ENCODE measurements at regions not wholly inside any gene's neighbourhood (a gene's known extent, or its start where the extent isn't known, plus 50 kb on each side); places are given as distances from the start of the nearest gene placed in this dataset.

DNA sequence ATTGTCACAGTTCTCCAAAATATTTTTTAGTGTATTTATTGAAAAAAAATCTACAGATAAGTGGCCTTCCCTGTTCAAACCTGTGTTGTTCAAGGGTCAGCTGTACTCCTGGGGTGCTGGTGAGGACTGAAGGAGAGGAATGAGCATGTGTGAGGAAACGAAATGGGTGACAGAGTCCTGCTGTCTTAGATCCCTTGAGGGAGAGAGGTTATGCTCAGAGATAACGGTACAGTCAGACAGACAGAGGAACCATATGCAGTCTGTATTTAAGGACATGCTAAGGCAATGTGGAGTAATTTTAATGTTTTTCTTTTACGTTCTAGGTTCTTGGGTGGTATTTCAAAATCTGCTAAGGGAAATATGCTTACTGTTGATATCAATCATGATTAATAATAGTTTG is 352.9 kb upstream of the RGS6 start:
- Histone ChIP-seq H3K4me1 (peaks cover 0 to 24% (median 6%) of the 10 kb centered on the region in 3 donors), H3K27me3 (no peaks in the 10 kb centered on the region), H3K9me3 (no peaks in the 10 kb centered on the region), H3K4me3 (no peak overlapping the region), H3K36me3 (no peaks in the 10 kb centered on the region), H3K27ac (no peak overlapping the region)
- TF ChIP-seq EP300 (IDR thresholded peaks at IDR 0.05) (no peak), POLR2AphosphoS5 (IDR thresholded peaks at IDR 0.05) (no peak), POLR2A (IDR thresholded peaks at IDR 0.05) (no peak)
- TF ChIP-seq, protein P1, sequence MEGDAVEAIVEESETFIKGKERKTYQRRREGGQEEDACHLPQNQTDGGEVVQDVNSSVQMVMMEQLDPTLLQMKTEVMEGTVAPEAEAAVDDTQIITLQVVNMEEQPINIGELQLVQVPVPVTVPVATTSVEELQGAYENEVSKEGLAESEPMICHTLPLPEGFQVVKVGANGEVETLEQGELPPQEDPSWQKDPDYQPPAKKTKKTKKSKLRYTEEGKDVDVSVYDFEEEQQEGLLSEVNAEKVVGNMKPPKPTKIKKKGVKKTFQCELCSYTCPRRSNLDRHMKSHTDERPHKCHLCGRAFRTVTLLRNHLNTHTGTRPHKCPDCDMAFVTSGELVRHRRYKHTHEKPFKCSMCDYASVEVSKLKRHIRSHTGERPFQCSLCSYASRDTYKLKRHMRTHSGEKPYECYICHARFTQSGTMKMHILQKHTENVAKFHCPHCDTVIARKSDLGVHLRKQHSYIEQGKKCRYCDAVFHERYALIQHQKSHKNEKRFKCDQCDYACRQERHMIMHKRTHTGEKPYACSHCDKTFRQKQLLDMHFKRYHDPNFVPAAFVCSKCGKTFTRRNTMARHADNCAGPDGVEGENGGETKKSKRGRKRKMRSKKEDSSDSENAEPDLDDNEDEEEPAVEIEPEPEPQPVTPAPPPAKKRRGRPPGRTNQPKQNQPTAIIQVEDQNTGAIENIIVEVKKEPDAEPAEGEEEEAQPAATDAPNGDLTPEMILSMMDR (IDR thresholded peaks at IDR 0.05), result no peak
- 88 to 94% methylated on average over 3 of the region's 3 CpGs for WGBS, 2 donors (ENCODE audit: low coverage in 1 of 2)
- ATAC-seq, result no peak

DNA sequence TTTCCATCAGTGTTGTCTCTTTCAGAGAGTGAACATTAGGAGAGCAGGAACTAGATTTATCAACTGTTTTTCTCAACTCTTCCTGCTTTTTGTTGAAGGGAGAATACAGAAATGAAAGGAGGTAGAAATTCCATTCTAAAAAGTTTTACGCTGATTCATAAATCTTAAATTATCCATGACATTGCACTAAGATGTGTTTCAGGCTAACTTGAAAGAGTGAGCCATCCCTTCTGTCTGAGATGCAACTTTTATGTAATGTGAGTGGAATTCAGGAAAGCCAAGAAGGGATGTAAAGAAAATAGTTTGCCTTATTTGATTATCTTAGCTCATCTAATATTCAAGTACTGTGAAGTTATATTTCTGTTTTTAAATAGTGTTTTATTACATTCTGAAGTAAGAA is 349.5 kb upstream of the RGS6 start:
- Histone ChIP-seq H3K27me3 (no peaks in the 10 kb centered on the region), H3K36me3 (no peaks in the 10 kb centered on the region), H3K27ac (no peak overlapping the region), H3K4me3 (no peak overlapping the region), H3K9me3 (no peaks in the 10 kb centered on the region), H3K4me1 (peaks cover 0 to 30% (median 0%) of the 10 kb centered on the region in 3 donors)
- ATAC-seq, result no peak
- TF ChIP-seq EP300 (IDR thresholded peaks at IDR 0.05) (no peak), POLR2A (IDR thresholded peaks at IDR 0.05) (no peak), POLR2AphosphoS5 (IDR thresholded peaks at IDR 0.05) (no peak)
- TF ChIP-seq, protein P1 (IDR thresholded peaks at IDR 0.05), result no peak
- 81 to 83% methylated on average over 1 of the region's 1 CpG for WGBS, 2 donors (ENCODE audit: low coverage in 1 of 2)

DNA sequence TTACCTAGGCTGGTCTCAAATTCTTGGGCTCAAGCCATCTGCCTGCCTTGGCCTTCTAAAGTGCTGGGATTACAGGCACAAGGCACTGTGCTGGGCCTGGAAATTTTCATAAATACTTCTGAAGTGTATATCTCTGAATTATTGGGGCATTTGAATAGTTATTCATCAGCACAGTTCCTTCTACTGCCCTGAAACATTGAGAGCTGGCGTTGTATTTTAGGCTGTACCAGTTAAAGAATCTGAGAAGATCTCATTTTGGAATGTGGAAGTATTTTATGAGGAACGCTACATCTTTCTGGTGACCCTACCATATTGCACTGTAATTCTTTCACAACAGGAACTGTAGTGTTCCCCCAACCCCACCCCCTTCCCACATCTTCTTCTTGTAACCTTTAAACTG is 349.0 kb upstream of the RGS6 start:
- peaks cover 0 to 30% (median 0%) of the 10 kb centered on the region in 3 donors for H3K4me1 ChIP-seq
- H3K27ac ChIP-seq, result no peak overlapping the region
- no peak for ATAC-seq
- no peak for TF ChIP-seq POLR2AphosphoS5 (IDR thresholded peaks at IDR 0.05)
- no peak for TF ChIP-seq POLR2A (IDR thresholded peaks at IDR 0.05)
- no peak for TF ChIP-seq EP300 (IDR thresholded peaks at IDR 0.05)
- TF ChIP-seq, protein P1 (IDR thresholded peaks at IDR 0.05), result no peak
- 33 to 64% methylated on average over 2 of the region's 2 CpGs for WGBS, 2 donors (ENCODE audit: low coverage in 1 of 2)
- H3K4me3 ChIP-seq, result no peak overlapping the region
- no peaks in the 10 kb centered on the region for H3K27me3 ChIP-seq
- H3K36me3 ChIP-seq, result no peaks in the 10 kb centered on the region
- H3K9me3 ChIP-seq, result no peaks in the 10 kb centered on the region

DNA sequence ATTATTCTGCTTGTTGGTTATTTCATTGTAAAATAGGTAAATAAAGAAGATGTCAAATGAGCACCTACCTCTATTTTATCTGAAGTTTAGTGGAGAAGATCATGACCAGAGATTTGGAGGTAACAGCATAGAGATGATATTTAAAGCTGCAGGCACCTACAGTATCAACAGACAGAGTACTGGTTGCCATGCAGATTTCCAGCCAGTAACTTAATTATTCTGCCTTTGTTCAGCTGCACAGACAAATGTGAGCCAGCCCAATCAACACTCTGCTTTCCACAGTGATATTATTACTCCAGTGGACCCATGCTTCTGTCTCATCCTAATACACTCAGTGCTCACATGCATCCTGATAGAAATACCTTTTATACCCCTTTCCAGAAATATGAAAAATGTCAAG is 348.5 kb upstream of the RGS6 start:
- Histone ChIP-seq H3K36me3 (no peaks in the 10 kb centered on the region), H3K27me3 (no peaks in the 10 kb centered on the region), H3K4me3 (no peak overlapping the region), H3K9me3 (no peaks in the 10 kb centered on the region), H3K27ac (no peak overlapping the region), H3K4me1 (peaks cover 0 to 30% (median 0%) of the 10 kb centered on the region in 3 donors)
- TF ChIP-seq POLR2AphosphoS5 (IDR thresholded peaks at IDR 0.05) (no peak), POLR2A (IDR thresholded peaks at IDR 0.05) (no peak), EP300 (IDR thresholded peaks at IDR 0.05) (no peak)
- TF ChIP-seq, protein P1 (IDR thresholded peaks at IDR 0.05), result no peak
- ATAC-seq, result no peak

DNA sequence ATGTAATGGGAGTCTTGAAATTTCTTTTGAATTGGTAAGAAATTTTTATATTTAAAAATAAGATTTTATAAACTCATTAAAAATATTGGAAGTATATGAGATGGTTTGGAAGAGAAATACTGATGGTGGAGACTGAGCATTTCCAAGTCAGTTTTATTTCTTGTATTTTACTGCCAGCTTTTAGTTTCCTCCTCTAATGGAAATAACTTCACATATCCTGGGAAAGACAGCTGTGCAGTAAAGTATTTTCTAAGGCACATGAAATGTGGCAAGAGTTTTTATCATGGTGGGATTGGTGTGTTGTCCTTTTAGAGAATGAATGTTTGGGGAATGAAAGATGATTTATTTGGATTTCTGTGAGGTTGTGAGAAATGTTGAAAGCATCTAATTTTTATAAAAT is 346.9 kb upstream of the RGS6 start:
- TF ChIP-seq EP300 (IDR thresholded peaks at IDR 0.05), result no peak
- TF ChIP-seq, protein P1 (IDR thresholded peaks at IDR 0.05), result no peak
- TF ChIP-seq POLR2A (IDR thresholded peaks at IDR 0.05), result no peak
- TF ChIP-seq POLR2AphosphoS5 (IDR thresholded peaks at IDR 0.05), result no peak
- peaks cover 0 to 30% (median 0%) of the 10 kb centered on the region in 3 donors for H3K4me1 ChIP-seq
- no peaks in the 10 kb centered on the region for H3K9me3 ChIP-seq
- no peaks in the 10 kb centered on the region for H3K27me3 ChIP-seq
- no peak for ATAC-seq
- H3K36me3 ChIP-seq, result no peaks in the 10 kb centered on the region
- H3K4me3 ChIP-seq, result no peak overlapping the region
- H3K27ac ChIP-seq, result no peak overlapping the region
